ENCODE measurements at regions not wholly inside any gene's neighbourhood (a gene's known extent, or its start where the extent isn't known, plus 50 kb on each side); places are given as distances from the start of the nearest gene placed in this dataset.

DNA sequence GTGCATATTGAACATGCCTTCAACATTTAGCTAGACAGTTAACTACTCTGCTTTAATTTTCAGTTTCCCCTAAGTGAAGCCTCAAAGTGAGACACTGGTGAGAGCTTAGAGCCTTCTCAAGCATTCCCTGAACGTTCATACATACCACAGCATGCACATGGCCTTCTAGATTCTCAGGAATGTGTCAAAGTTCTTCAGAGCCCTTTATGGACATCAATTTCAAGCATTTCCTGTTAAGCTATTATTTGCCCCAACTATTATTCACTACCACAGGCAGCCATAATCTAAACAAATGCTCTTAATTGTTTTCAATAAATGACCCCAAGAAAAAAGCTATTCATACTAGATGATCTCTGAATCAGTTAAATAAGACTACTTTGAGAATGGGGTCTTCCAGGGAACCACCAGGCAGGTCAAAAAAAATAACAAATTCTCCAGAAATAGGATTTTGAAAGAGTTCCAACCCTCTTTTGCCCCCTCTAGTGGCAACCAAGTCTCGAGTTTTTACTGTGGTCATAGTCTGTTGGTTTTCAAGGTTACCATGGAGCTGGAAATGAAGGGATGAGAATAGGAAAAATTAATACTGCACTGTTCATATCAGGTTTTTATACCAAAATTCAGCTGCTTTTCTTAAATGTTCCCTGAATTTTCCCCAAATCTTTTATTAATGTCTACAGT, 235.4 kb downstream of the RAB28 start:
- no peak for DNase-seq

DNA sequence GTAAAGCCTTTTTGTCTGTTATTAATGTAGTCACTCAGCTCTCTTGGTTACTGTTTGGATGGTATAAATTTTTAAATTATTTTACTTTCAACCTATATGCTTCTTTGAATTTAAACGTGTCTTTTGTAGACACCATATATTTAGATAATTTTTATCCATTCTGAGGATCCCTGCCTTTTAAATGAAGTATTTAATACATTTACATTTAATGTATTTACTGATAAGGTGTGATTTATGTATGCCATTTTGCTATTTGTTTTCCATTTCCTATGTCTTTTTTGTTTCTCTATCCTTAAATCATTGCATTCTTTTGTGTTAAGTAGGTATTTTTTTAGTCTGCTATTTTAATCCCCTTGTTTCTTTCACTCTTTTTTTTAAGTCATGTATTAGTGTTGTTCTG, 238.0 kb downstream of the RAB28 start:
- no peak for DNase-seq

GRCh38 chr4:13244444-13244843, 239.7 kb downstream of the RAB28 start:
- DNase-seq = no peak

DNA sequence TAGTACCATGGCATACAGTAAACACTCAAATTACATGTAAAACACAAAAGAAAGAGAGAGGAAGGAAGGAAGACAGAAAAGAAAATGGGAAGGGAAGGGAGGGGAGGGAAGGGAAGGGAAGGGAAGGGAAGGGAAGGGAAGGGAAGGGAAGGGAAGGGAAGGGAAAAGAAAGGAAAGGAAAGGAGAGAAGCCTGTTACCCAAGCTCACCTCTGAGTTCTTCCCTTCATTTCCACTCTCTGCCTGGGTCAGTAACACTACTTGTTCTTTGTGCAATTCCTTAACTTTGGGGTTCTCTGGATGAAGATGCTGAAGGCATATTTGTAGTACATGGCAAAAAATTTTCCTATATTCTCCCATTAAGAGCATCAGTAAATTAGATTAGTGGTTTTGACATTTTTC, 241.0 kb downstream of the RAB28 start:
- no peak for DNase-seq

DNA sequence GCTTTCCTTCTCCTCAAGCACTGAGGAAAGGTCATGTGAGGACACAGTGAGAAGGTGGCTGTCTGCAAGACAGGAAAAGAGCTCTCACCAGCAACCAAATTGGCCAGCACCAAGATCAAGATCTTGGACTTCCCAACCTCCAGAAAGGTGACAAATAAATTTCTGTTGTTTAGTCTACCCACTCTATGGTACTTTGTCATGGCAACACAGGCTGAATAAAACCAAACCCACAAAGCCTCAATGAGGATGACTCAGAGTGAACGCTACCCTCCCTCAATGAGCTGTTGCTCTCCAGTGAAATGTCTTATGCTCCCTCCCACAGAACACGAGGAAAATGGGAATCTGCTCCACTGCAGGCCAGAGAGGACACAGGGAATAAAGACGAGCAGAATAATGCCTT, 244.1 kb downstream of the RAB28 start:
- no peak for DNase-seq

DNA sequence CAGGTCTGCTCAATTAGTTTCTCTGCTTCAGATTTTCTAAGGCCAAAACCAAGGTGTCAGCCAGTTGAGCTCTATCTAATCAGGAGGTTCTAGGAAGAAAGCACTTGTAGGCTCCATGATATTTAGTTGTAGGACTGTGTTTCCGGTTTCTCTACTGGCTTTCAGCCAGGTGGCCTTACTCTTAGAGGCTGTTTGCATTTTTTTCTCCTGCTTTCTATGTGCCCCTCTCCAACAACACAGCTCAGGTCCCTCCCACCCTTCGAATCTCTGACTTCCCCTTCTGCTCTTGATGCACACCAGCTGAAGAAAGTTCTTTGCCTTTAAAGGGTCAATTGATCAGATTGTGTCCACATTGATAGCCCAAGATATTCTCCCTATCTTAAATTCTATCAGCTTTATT, 245.2 kb downstream of the RAB28 start:
- DNase-seq = peak in 1 of 2 experiments; percentile 3

DNA sequence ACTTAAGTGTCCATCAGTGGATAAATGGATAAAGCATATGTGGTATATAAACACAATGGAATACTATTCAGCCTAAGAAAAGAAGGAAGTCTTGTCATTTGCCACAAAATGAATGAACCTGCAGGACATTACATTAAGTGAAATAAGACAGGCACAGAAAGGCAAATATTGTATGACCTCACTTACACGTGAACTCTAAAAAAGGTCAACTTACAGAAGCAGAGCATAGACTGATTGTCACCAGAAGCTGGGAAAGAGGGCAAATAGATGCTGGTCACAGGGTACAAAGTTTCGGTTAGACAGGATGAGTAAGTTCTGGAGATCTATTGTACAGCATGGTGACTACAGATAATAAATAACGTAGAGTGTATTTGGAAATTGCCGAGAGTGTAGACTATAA, 247.7 kb downstream of the RAB28 start:
- DNase-seq = no peak

- DNase-seq = no peak
Measured at GRCh38 chr4:13233755-13234154, 250.4 kb downstream of the RAB28 start.

DNA sequence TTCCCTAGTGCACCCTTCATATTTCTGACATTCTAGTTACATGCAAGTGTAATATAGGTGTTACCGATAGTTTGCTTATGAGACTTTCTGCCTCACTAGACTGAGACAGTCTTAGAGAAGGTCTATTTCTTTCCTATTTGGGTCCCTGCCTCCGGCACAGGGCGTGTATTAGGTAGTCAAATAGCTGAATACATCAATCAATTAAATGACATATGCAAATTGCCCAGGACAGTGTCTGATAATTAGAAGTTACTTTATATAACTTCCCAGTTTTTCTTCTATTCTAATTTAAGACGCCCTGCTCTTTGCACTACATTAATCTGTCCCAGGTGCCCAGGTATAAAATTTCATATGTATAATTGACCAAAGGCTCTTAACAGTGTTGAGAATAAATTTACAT, 264.2 kb downstream of the RAB28 start:
- DNase-seq = peak; percentile 10 to 47

DNA sequence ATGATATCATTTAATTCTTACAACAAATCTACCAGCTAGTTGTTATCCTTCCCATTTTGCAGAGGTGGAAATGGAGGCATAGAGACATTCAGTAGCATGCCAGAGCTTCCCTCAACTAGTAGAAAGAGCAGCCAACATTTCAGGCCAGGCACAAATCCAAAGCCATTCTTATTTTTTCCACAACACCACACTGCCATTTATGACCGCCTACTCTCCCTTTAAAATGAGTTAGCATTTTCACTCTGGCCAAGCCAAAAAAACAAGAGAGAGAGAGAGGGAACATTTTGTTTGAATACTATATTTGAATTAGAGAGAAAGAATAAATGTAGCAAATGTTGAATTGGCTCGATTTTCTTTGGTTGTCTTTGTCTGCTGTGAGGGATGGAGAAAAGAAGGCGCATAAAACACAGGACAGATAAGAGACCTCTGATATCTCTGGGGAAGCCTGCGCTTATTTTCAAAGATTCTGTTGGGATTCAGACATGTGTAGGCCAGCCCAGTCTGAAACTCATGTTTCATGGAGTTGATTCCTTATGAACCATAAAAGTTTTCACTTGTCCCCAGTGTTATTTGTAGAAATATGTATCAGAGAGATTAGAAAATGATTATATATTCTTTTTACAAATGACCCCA, 265.7 kb downstream of the RAB28 start:
- no peak for DNase-seq

DNA sequence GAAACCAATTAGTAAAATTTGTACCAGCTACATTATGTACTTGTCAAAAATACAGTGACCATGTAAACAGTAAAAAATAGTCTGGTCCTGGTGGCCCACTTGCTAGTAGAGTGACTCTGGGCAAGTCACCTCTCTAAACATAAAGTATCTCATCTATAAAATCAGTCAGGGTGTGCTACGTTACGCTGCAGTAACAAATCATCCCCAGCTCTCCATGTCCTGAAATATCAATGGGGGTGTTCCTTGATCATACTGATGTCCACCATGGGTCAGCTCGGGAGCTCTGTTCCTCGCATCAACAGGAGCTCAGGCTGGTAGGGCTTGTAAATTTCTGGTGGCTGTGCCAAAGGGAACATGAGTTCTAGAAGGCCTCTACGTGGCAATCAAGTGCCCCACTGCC, 268.6 kb downstream of the RAB28 start:
- no peak for DNase-seq

- no peak for DNase-seq
Measured at GRCh38 chr4:13212936-13213335, 271.2 kb downstream of the RAB28 start.

- no peak for DNase-seq
Measured at GRCh38 chr4:13209600-13209999, 274.5 kb downstream of the RAB28 start.

DNA sequence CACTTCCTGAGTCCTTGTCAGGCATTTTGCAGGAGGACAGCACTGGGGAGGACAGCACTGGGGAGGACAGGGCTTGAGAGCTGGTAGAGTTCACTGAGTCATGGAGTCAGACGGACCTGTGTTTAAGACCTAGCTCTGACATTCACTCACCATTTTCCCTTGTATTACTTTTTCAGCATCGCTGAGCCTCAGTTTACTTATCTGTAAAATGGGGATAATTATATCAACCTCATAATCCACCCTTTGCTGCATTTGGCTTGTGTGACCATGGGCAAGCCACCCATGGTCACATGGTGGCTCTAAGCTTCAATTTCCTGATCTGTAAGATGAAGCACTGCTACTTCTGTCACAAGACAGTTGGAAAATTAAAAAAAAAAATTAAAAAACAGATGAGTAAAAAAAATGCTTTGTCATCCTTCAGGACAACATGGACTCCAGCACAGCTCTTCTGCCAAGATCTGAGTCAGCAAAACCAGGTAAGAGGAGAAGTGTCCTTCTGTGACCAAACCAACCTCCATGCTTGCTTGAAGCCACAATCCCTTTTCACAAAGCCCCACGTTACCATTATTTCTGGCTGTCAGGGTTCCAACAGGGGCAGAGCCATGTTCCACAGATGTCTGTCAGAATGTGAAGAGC, 275.5 kb downstream of the RAB28 start:
- DNase-seq = no peak

GRCh38 chr4:13207226-13207625, 276.9 kb downstream of the RAB28 start:
- no peak for DNase-seq

DNA sequence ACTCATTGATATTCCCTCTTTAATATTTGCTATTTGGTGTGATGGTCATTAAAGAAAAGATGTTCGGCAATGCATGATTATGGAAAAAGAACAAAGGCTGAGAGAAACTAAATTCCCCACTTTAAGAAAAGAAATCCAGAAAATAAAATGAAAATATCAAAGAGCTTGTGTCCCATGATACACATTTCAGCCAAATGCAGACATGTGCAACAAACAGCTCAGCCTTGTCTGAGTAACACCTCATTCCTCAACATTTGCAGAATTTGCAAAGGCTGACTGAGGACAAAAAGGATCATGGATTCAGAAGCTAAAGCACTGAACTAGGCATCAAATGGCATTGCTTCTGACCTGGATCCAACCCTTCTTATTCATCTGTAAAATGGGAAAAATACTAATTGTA, 281.0 kb downstream of the RAB28 start:
- no peak for DNase-seq

- no peak for DNase-seq
Measured at GRCh38 chr4:13202701-13203100, 281.4 kb downstream of the RAB28 start.

GRCh38 chr4:13201241-13201640, 282.9 kb downstream of the RAB28 start:
- DNase-seq = no peak

GRCh38 chr4:13196721-13197120, 287.4 kb downstream of the RAB28 start:
- no peak for DNase-seq

DNA sequence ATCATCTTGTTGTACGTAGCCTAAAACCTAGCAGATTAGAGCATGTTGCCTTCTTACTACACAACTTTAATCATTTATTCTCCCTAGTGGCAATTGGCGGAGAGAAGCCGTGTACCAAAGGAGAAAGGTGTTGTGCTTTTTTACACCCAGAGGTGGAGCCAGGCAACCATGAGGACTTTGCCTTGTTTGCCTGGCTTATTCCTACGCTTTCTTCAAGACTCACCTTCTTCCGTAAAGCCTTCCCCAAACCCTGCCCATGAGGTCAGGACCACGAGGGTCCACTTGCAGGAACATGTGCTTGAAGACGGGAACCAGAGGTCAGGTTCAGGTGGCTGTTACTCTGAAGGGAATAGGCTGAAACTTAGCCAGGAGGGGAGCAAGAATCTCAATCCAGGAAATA, 290.5 kb downstream of the RAB28 start:
- no peak for DNase-seq

GRCh38 chr4:13190093-13190721, 293.9 kb downstream of the RAB28 start:
- no peak for DNase-seq

DNA sequence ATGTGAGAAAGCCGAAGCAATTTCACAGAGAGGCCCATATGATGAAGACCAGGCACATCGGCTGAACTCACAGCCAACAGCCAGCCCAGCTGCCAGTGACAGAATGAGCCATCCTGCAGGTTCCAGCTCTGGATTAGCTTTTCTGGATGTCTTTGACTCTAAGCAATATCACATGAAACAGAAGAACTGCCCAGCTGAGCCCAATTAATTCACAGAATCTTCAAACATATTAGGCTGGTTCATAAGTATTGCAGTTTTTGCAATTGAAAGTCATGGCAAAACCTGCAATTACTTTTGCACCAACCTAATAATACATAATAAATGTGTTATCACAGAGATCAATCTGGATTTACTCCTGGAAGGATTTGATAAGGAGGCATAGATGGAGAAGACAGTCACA, 299.9 kb downstream of the RAB28 start:
- no peak for DNase-seq

DNA sequence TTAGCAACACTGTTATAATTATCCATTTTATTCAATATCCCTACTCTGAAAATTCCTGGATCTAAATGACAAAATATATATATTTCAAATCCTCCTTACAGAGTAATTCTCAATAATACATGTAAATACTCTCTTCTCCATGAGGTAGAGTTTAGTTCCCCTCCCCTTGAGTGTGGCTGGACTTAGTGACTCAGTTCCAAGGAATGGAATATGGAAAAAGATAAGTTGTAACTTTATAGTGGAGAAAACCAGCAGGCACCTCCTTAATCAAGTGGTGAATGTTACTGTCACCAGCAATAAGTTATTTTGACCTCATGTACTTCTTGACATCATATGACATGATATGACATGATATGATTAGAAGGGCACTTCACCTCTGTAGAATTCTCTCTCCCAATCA, 302.0 kb downstream of the RAB28 start:
- DNase-seq = no peak

GRCh38 chr4:13181681-13182080, 302.5 kb downstream of the RAB28 start:
- no peak for DNase-seq

Measured in NCI-H526 (cell line).